ENCODE measurements at regions not wholly inside any gene's neighbourhood (a gene's known extent, or its start where the extent isn't known, plus 50 kb on each side); places are given as distances from the start of the nearest gene placed in this dataset.

GRCh38 chr18:75562216-75562615 is 134.7 kb upstream of the SMIM21 start:
- H3K4me3 ChIP-seq (ENCODE audit: low read depth, low read length), result no peak overlapping the region
- no peak for DNase-seq (ENCODE audit: low read depth)
- TF ChIP-seq CTCF (IDR thresholded peaks at IDR 0.05; ENCODE audit: insufficient read depth, low read depth, low read length), result no peak

GRCh38 chr18:75558790-75559189 is 131.3 kb upstream of the SMIM21 start:
- TF ChIP-seq CTCF (IDR thresholded peaks at IDR 0.05; ENCODE audit: insufficient read depth, low read depth, low read length), result no peak
- DNase-seq (ENCODE audit: low read depth), result no peak
- H3K4me3 ChIP-seq (ENCODE audit: low read depth, low read length), result no peak overlapping the region

GRCh38 chr18:75556841-75557240 is 129.3 kb upstream of the SMIM21 start:
- DNase-seq (ENCODE audit: low read depth), result no peak
- no peak for TF ChIP-seq CTCF (IDR thresholded peaks at IDR 0.05; ENCODE audit: insufficient read depth, low read depth, low read length)
- H3K4me3 ChIP-seq (ENCODE audit: low read depth, low read length), result no peak overlapping the region

- H3K4me3 ChIP-seq (ENCODE audit: low read depth, low read length), result no peak overlapping the region
- DNase-seq (ENCODE audit: low read depth), result no peak
- no peak for TF ChIP-seq CTCF (IDR thresholded peaks at IDR 0.05; ENCODE audit: insufficient read depth, low read depth, low read length)
These were observed 127.2 kb upstream of the SMIM21 start for GRCh38 chr18:75554644-75555185.

GRCh38 chr18:75554176-75554575 is 126.7 kb upstream of the SMIM21 start:
- no peak for DNase-seq (ENCODE audit: low read depth)
- H3K4me3 ChIP-seq (ENCODE audit: low read depth, low read length), result no peak overlapping the region
- no peak for TF ChIP-seq CTCF (IDR thresholded peaks at IDR 0.05; ENCODE audit: insufficient read depth, low read depth, low read length)

- no peak for TF ChIP-seq CTCF (IDR thresholded peaks at IDR 0.05; ENCODE audit: insufficient read depth, low read depth, low read length)
- DNase-seq (ENCODE audit: low read depth), result no peak
- H3K4me3 ChIP-seq (ENCODE audit: low read depth, low read length), result no peak overlapping the region
These were observed 125.5 kb upstream of the SMIM21 start for GRCh38 chr18:75553021-75553420.

GRCh38 chr18:75551071-75551470 is 123.6 kb upstream of the SMIM21 start:
- no peak overlapping the region for H3K4me3 ChIP-seq (ENCODE audit: low read depth, low read length)
- no peak for TF ChIP-seq CTCF (IDR thresholded peaks at IDR 0.05; ENCODE audit: insufficient read depth, low read depth, low read length)
- DNase-seq (ENCODE audit: low read depth), result no peak

Measured in fibroblast of villous mesenchyme (primary cell).